ENCODE measurements at regions not wholly inside any gene's neighbourhood (a gene's known extent, or its start where the extent isn't known, plus 50 kb on each side); places are given as distances from the start of the nearest gene placed in this dataset.

GRCh38 chr12:93322784-93323183 lies 54.9 kb upstream of the NUDT4 start:
- peak overlapping the region; percentile 8 for H3K27ac Mint-ChIP-seq (ENCODE audit: unreplicated experiment)
- peaks cover 15% of the 10 kb centered on the region for H3K4me1 Mint-ChIP-seq (ENCODE audit: low read depth, unreplicated experiment)
- no peaks in the 10 kb centered on the region for H3K36me3 Mint-ChIP-seq (ENCODE audit: low read depth, unreplicated experiment)
- H3K27me3 ChIP-seq (ENCODE audit: insufficient read depth, low read length) = no peaks in the 10 kb centered on the region
- H3K9me3 Mint-ChIP-seq (ENCODE audit: unreplicated experiment) = peaks cover 3% of the 10 kb centered on the region
- no peaks in the 10 kb centered on the region for H3K9me3 ChIP-seq (ENCODE audit: insufficient read depth, low read depth, low read length)
- peak overlapping the region; percentile 10 for H3K4me2 ChIP-seq (ENCODE audit: low read length)
- FAIRE-seq = no peak
- H3K27ac ChIP-seq (ENCODE audit: low read depth, low read length) = no peak overlapping the region
- no peaks in the 10 kb centered on the region for H4K20me1 ChIP-seq (ENCODE audit: insufficient read depth, low read length)
- no peak for TF ChIP-seq EZH2 (IDR thresholded peaks at IDR 0.05; ENCODE audit: insufficient read depth, low read length)
- TF ChIP-seq CTCF (IDR thresholded peaks at IDR 0.05; ENCODE audit: insufficient read depth, low read depth, low read length) = no peak
- no peak overlapping the region for H3K9ac ChIP-seq (ENCODE audit: low read length)
- no peak overlapping the region for H3K4me3 ChIP-seq (ENCODE audit: insufficient read depth, low read depth, low read length)
- no peak overlapping the region for H2AFZ ChIP-seq (ENCODE audit: low read depth, low read length)
- peak; percentile 57 for DNase-seq (ENCODE audit: low read depth)
- H3K79me2 ChIP-seq (ENCODE audit: insufficient read depth, low read length) = no peaks in the 10 kb centered on the region
- no peak overlapping the region for H3K4me3 Mint-ChIP-seq (ENCODE audit: unreplicated experiment)
- no peaks in the 10 kb centered on the region for H3K36me3 ChIP-seq (ENCODE audit: insufficient read depth, low read length)
- peaks cover 17% of the 10 kb centered on the region for H3K4me1 ChIP-seq (ENCODE audit: insufficient read depth, low read length)
- no peaks in the 10 kb centered on the region for H3K27me3 Mint-ChIP-seq (ENCODE audit: low read depth, unreplicated experiment)

GRCh38 chr12:93323625-93324329 lies 53.9 kb upstream of the NUDT4 start:
- no peak for FAIRE-seq
- Histone ChIP-seq H3K9ac (ENCODE audit: low read length) (no peak overlapping the region), H3K9me3 (ENCODE audit: insufficient read depth, low read depth, low read length) (no peaks in the 10 kb centered on the region), H3K4me1 (ENCODE audit: insufficient read depth, low read length) (peaks cover 17% of the 10 kb centered on the region), H3K4me2 (ENCODE audit: low read length) (peak overlapping the region; percentile 46), H2AFZ (ENCODE audit: low read depth, low read length) (no peak overlapping the region), H3K79me2 (ENCODE audit: insufficient read depth, low read length) (no peaks in the 10 kb centered on the region), H3K4me3 (ENCODE audit: insufficient read depth, low read depth, low read length) (no peak overlapping the region), H4K20me1 (ENCODE audit: insufficient read depth, low read length) (no peaks in the 10 kb centered on the region), H3K27ac (ENCODE audit: low read depth, low read length) (no peak overlapping the region), H3K36me3 (ENCODE audit: insufficient read depth, low read length) (no peaks in the 10 kb centered on the region), H3K27me3 (ENCODE audit: insufficient read depth, low read length) (no peaks in the 10 kb centered on the region)
- H3K4me3 Mint-ChIP-seq (ENCODE audit: unreplicated experiment) = no peak overlapping the region
- TF ChIP-seq CTCF (IDR thresholded peaks at IDR 0.05; ENCODE audit: insufficient read depth, low read depth, low read length) (no peak), EZH2 (IDR thresholded peaks at IDR 0.05; ENCODE audit: insufficient read depth, low read length) (no peak)
- peaks cover 15% of the 10 kb centered on the region for H3K4me1 Mint-ChIP-seq (ENCODE audit: low read depth, unreplicated experiment)
- no peaks in the 10 kb centered on the region for H3K36me3 Mint-ChIP-seq (ENCODE audit: low read depth, unreplicated experiment)
- peak overlapping the region; percentile 5 for H3K27ac Mint-ChIP-seq (ENCODE audit: unreplicated experiment)
- peaks cover 3% of the 10 kb centered on the region for H3K9me3 Mint-ChIP-seq (ENCODE audit: unreplicated experiment)
- no peaks in the 10 kb centered on the region for H3K27me3 Mint-ChIP-seq (ENCODE audit: low read depth, unreplicated experiment)
- peak; percentile 37 for DNase-seq (ENCODE audit: low read depth)

- DNase-seq (ENCODE audit: low read depth) = peak; percentile 97
- Histone ChIP-seq H3K27ac (ENCODE audit: low read depth, low read length) (peak overlapping the region; percentile 57), H3K4me3 (ENCODE audit: insufficient read depth, low read depth, low read length) (no peak overlapping the region), H3K79me2 (ENCODE audit: insufficient read depth, low read length) (no peaks in the 10 kb centered on the region), H3K27me3 (ENCODE audit: insufficient read depth, low read length) (no peaks in the 10 kb centered on the region), H3K9me3 (ENCODE audit: insufficient read depth, low read depth, low read length) (no peaks in the 10 kb centered on the region), H3K4me1 (ENCODE audit: insufficient read depth, low read length) (peaks cover 17% of the 10 kb centered on the region), H3K36me3 (ENCODE audit: insufficient read depth, low read length) (no peaks in the 10 kb centered on the region), H3K9ac (ENCODE audit: low read length) (no peak overlapping the region), H2AFZ (ENCODE audit: low read depth, low read length) (no peak overlapping the region), H4K20me1 (ENCODE audit: insufficient read depth, low read length) (no peaks in the 10 kb centered on the region), H3K4me2 (ENCODE audit: low read length) (no peak overlapping the region)
- no peak for TF ChIP-seq CTCF (IDR thresholded peaks at IDR 0.05; ENCODE audit: insufficient read depth, low read depth, low read length)
- TF ChIP-seq EZH2 (IDR thresholded peaks at IDR 0.05; ENCODE audit: insufficient read depth, low read length) = no peak
- FAIRE-seq = no peak
- peaks cover 3% of the 10 kb centered on the region for H3K9me3 Mint-ChIP-seq (ENCODE audit: unreplicated experiment)
- H3K27me3 Mint-ChIP-seq (ENCODE audit: low read depth, unreplicated experiment) = no peaks in the 10 kb centered on the region
- no peak overlapping the region for H3K4me3 Mint-ChIP-seq (ENCODE audit: unreplicated experiment)
- H3K4me1 Mint-ChIP-seq (ENCODE audit: low read depth, unreplicated experiment) = peaks cover 13% of the 10 kb centered on the region
- no peak overlapping the region for H3K27ac Mint-ChIP-seq (ENCODE audit: unreplicated experiment)
- H3K36me3 Mint-ChIP-seq (ENCODE audit: low read depth, unreplicated experiment) = no peaks in the 10 kb centered on the region
These were observed 51.9 kb upstream of the NUDT4 start for GRCh38 chr12:93325855-93326254.

Data from astrocyte (in vitro differentiated cells and primary cell).